HCT116 (cell line): ENCODE measurements at regions not wholly inside any gene's neighbourhood (a gene's known extent, or its start where the extent isn't known, plus 50 kb on each side); places are given as distances from the start of the nearest gene placed in this dataset.

Source experiments
- ATAC-seq: fragments of 200-7000 bp; cut with Tn5 transposase; 2 replicates; pipeline ENCODE4 v1.9.1; 2020; ENCODE audit warnings: mild to moderate bottlenecking, moderate library complexity
- BruUV-seq: library from RNA; stranded (reverse); fragments of 400-500 nt; replicated peaks from 2 replicates; lab custom pipeline; 2021; lab: Mats Ljungman, UMichigan
- CTCF ChIA-PET: fragments of 300-600 bp; sonication (Branson Sonifier 250); formaldehyde crosslinking; loops from one replicate; lab custom pipeline; 2021; ENCODE audit warnings: antibody characterized with exemption; lab: Charles Lee
- POLR2A ChIA-PET: fragments of 300-600, 350-600 bp; sonication (Branson Sonifier 250); formaldehyde crosslinking; loops from one replicate; lab custom pipeline; 2021; ENCODE audit warnings: antibody characterized with exemption; lab: Charles Lee
- RAD21 ChIA-PET, 2 experiments: fragments of 300-600 bp; sonication (Branson Sonifier 250); formaldehyde crosslinking; loops; one replicate each; lab custom pipeline; 2023; ENCODE audit warnings: low total read pairs in 2 of 2; ENCODE audit not compliant: uncharacterized antibody in 2 of 2, unreplicated experiment in 2 of 2, low non-redundant PET in 1 of 2; lab: Charles Lee
- DNase-seq: peaks from one replicate; pipeline ENCODE4 v3.0.0-alpha.2; 2010; ENCODE audit warnings: low read depth, low spot score
- H2AFZ ChIP-seq: fragments of 200-600 bp; shearing (Covaris generic), sonication (generic); 2 replicates; pipeline ENCODE4 v1.6.1; 2017; ENCODE audit warnings: low read depth, mixed run types, mixed read lengths, antibody characterized with exemption, low read length; ENCODE audit not compliant: poor library complexity, severe bottlenecking
- H3K27ac ChIP-seq: 2 replicates; pipeline ENCODE4 v1.5.1; 2012; ENCODE audit warnings: low read depth, low read length
- H3K27me3 ChIP-seq: fragments of 200-600 bp; sonication (generic); 2 replicates; pipeline ENCODE4 v1.6.1; 2016; ENCODE audit warnings: mixed run types, low read length, mixed read lengths; ENCODE audit not compliant: insufficient read depth
- H3K36me3 ChIP-seq, 2 experiments: fragments of 200-500 bp in 1 of 2; fragments of 200-600 bp in 1 of 2; sonication (Bioruptor generic) in 1 of 2; sonication (generic) in 1 of 2; 2 replicates each; pipeline versions ENCODE4 v1.5.1 to v1.6.1; 2014 to 2016; ENCODE audit warnings: low read length in 2 of 2, inconsistent platforms in 1 of 2, mixed read lengths in 1 of 2, mixed run types in 1 of 2; ENCODE audit not compliant: insufficient read depth in 2 of 2, control insufficient read depth in 1 of 2
- H3K4me1 ChIP-seq, 2 experiments: fragments of 200-600 bp in 1 of 2; sonication (generic) in 1 of 2; 2 replicates each; pipeline versions ENCODE4 v1.5.1 to v1.6.1; 2012 to 2017; ENCODE audit warnings: low read length in 2 of 2, inconsistent platforms in 1 of 2, mild to moderate bottlenecking in 1 of 2, mixed read lengths in 1 of 2, mixed run types in 1 of 2, moderate library complexity in 1 of 2; ENCODE audit not compliant: insufficient read depth in 2 of 2, control insufficient read depth in 1 of 2
- H3K4me2 ChIP-seq: fragments of 200-600 bp; sonication (generic); 2 replicates; pipeline ENCODE4 v1.6.1; 2017; ENCODE audit warnings: mixed run types, low read length, mixed read lengths
- H3K4me3 ChIP-seq, 2 experiments: fragments of 200-600 bp in 1 of 2; sonication (generic) in 1 of 2; replicated peaks in 1 of 2; 2 replicates each; pipeline ENCODE4 v1.5.1; 2011 to 2016; ENCODE audit warnings: low read length in 2 of 2, control low read depth in 1 of 2, low read depth in 1 of 2, mild to moderate bottlenecking in 1 of 2, mixed read lengths in 1 of 2, mixed run types in 1 of 2
- H3K79me2 ChIP-seq: fragments of 200-600 bp; sonication (generic); 2 replicates; pipeline ENCODE4 v1.6.1; 2017; ENCODE audit warnings: mild to moderate bottlenecking, mixed run types, low read length, moderate library complexity, mixed read lengths; ENCODE audit not compliant: insufficient read depth
- H3K9ac ChIP-seq: fragments of 200-600 bp; sonication (generic); 2 replicates; pipeline ENCODE4 v1.6.1; 2016; ENCODE audit warnings: low read length, mixed read lengths
- H3K9me2 ChIP-seq: fragments of 200-600 bp; sonication (generic), shearing (Covaris generic); 2 replicates; pipeline ENCODE4 v1.6.1; 2017; ENCODE audit warnings: mixed run types, mild to moderate bottlenecking, moderate library complexity; ENCODE audit not compliant: insufficient read depth
- H3K9me3 ChIP-seq, 2 experiments: fragments of 200-500 bp in 1 of 2; fragments of 200-600 bp in 1 of 2; sonication (Bioruptor generic) in 1 of 2; sonication (generic) in 1 of 2; 2 replicates each; pipeline ENCODE4 v1.6.1; 2014 to 2017; ENCODE audit warnings: low read length in 2 of 2, mixed read lengths in 2 of 2, inconsistent platforms in 1 of 2, low read depth in 1 of 2, mild to moderate bottlenecking in 1 of 2, mixed run types in 1 of 2, moderate library complexity in 1 of 2; ENCODE audit not compliant: control insufficient read depth in 1 of 2, insufficient read depth in 1 of 2
- H4K20me1 ChIP-seq: fragments of 200-600 bp; sonication (generic), shearing (Covaris generic); 2 replicates; pipeline ENCODE4 v1.6.1; 2017; ENCODE audit warnings: mixed run types, mild to moderate bottlenecking, moderate library complexity; ENCODE audit not compliant: insufficient read depth
- CEBPB ChIP-seq: IDR thresholded peaks from 2 replicates; pipeline ENCODE4 v1.6.1; 2012; ENCODE audit warnings: low read depth
- SP1 ChIP-seq: IDR thresholded peaks from 2 replicates; pipeline ENCODE4 v1.6.1; 2012; ENCODE audit warnings: low read depth
- TCF7L2 ChIP-seq: IDR thresholded peaks from 2 replicates; pipeline ENCODE4 v1.7.0; 2011; ENCODE audit warnings: borderline replicate concordance, inconsistent platforms; ENCODE audit not compliant: insufficient read depth, insufficient read length; ENCODE audit errors: extremely low read depth
- YY1 ChIP-seq: IDR thresholded peaks from 2 replicates; pipeline ENCODE4 v1.6.1; 2011; ENCODE audit warnings: low read length, low read depth, moderate library complexity, mild to moderate bottlenecking; ENCODE audit not compliant: insufficient replicate concordance; ENCODE audit errors: extremely low read depth
- ZBTB33 ChIP-seq: IDR thresholded peaks from 2 replicates; pipeline ENCODE4 v1.6.1; 2011; ENCODE audit warnings: mild to moderate bottlenecking, low read length, moderate library complexity; ENCODE audit not compliant: insufficient replicate concordance; ENCODE audit errors: extremely low read depth
- ZFX ChIP-seq: fragments of 450-650 bp; IDR thresholded peaks from 2 replicates; pipeline ENCODE4 v1.6.1; 2017
- ZNF274 ChIP-seq: fragments of 200-500 bp; sonication (Bioruptor generic); IDR thresholded peaks from 2 replicates; pipeline ENCODE4 v1.6.1; 2014; ENCODE audit warnings: mild to moderate bottlenecking, low read depth, low read length, inconsistent platforms
- intact Hi-C: fragments of 100-400 bp; cut with micrococcal nuclease; formaldehyde crosslinking; loops from 2 replicates; pipeline ENCODE4 v1.10.0; 2022
- TF ChIP-seq, protein P1 (sequence below): IDR thresholded peaks from 2 replicates; pipeline ENCODE4 v1.6.1; 2012; ENCODE audit warnings: low read depth

DNA sequence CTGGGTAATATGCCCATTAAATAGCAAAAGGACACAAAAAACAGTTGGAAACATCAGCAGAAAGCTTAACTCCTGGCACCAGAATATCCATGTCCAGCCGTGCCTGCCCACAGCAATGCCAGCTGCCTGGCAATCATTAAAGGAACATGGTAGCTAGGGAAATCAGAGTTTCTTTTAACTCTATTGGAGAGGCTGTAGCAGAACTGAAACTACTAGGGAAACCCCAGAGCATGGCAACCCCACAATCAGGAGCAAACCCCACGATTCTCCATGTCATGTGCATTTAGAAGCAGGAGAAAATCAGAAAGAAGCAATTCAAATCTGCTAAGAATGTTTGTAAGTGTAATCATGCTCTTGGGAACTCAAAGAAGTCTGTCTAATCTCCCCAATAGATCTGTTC lies 409.0 kb upstream of the SMIM21 start:
- Histone ChIP-seq H3K9ac (no peak overlapping the region), H3K9me2 (no peaks in the 10 kb centered on the region), H3K4me1 (no peaks in the 10 kb centered on the region), H3K9me3 (no peaks in the 10 kb centered on the region), H3K4me2 (no peak overlapping the region), H3K4me3 (no peak overlapping the region), H3K27ac (no peak overlapping the region), H4K20me1 (no peaks in the 10 kb centered on the region), H3K27me3 (peaks cover 12% of the 10 kb centered on the region; the same call in 1 of the 2 replicates), H3K79me2 (no peaks in the 10 kb centered on the region), H2AFZ (no peak overlapping the region), H3K36me3 (no peaks in the 10 kb centered on the region)
- POLR2A ChIA-PET: no interaction called here
- no peak for ATAC-seq
- no TSS peak for BruUV-seq
- intact Hi-C loops: no loop called here
- CTCF ChIA-PET: no interaction called here
- TF ChIP-seq, protein P1, sequence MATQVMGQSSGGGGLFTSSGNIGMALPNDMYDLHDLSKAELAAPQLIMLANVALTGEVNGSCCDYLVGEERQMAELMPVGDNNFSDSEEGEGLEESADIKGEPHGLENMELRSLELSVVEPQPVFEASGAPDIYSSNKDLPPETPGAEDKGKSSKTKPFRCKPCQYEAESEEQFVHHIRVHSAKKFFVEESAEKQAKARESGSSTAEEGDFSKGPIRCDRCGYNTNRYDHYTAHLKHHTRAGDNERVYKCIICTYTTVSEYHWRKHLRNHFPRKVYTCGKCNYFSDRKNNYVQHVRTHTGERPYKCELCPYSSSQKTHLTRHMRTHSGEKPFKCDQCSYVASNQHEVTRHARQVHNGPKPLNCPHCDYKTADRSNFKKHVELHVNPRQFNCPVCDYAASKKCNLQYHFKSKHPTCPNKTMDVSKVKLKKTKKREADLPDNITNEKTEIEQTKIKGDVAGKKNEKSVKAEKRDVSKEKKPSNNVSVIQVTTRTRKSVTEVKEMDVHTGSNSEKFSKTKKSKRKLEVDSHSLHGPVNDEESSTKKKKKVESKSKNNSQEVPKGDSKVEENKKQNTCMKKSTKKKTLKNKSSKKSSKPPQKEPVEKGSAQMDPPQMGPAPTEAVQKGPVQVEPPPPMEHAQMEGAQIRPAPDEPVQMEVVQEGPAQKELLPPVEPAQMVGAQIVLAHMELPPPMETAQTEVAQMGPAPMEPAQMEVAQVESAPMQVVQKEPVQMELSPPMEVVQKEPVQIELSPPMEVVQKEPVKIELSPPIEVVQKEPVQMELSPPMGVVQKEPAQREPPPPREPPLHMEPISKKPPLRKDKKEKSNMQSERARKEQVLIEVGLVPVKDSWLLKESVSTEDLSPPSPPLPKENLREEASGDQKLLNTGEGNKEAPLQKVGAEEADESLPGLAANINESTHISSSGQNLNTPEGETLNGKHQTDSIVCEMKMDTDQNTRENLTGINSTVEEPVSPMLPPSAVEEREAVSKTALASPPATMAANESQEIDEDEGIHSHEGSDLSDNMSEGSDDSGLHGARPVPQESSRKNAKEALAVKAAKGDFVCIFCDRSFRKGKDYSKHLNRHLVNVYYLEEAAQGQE: no peak
- TF ChIP-seq ZNF274 (no peak), YY1 (no peak), ZFX (no peak), ZBTB33 (no peak), SP1 (no peak), TCF7L2 (no peak), CEBPB (no peak)
- DNase-seq: no peak
- RAD21 ChIA-PET: no interaction called here
